GM13977 (cell line): ENCODE measurements at regions not wholly inside any gene's neighbourhood (a gene's known extent, or its start where the extent isn't known, plus 50 kb on each side); places are given as distances from the start of the nearest gene placed in this dataset.

ENCODE experiments used
- DNase-seq: peaks from one replicate; pipeline ENCODE4 v3.0.0; 2012; ENCODE audit warnings: low spot score
- in situ Hi-C: fragments of 300-500 bp; cut with MboI; formaldehyde crosslinking; loops from one replicate; pipeline ENCODE4 v1.12.0; 2022; ENCODE audit warnings: low sequenced_read_pairs, low pct_unique_long_range_greater_than_20kb, mixed read lengths, inconsistent platforms; ENCODE audit not compliant: unreplicated experiment
- TF ChIP-seq, protein P1 (sequence below): IDR thresholded peaks from 2 replicates; pipeline ENCODE4 v1.5.1; 2012; ENCODE audit warnings: mild to moderate bottlenecking, control low read depth; ENCODE audit not compliant: insufficient read depth; ENCODE audit errors: extremely low read depth, missing control alignments

DNA sequence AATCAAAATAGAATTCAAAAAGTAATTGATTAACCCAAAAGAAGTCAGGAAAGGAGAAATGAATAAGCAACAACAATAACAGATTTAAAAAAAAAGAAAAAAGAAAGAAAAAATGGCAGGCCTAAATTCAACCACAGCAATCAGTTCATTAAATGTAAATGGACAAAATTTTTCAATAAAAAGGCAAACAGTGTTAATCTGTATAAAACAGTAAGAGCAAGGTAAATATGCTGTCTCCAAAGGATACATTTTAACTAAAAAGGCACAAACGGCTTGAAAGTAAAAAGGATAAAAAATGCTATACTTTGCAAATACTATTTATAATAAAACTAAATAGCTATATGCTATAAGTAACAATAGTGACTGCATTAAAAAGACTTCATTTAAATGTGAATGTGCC, 582.0 kb downstream of the SPRY1 start:
- DNase-seq = no peak
- TF ChIP-seq, protein P1, sequence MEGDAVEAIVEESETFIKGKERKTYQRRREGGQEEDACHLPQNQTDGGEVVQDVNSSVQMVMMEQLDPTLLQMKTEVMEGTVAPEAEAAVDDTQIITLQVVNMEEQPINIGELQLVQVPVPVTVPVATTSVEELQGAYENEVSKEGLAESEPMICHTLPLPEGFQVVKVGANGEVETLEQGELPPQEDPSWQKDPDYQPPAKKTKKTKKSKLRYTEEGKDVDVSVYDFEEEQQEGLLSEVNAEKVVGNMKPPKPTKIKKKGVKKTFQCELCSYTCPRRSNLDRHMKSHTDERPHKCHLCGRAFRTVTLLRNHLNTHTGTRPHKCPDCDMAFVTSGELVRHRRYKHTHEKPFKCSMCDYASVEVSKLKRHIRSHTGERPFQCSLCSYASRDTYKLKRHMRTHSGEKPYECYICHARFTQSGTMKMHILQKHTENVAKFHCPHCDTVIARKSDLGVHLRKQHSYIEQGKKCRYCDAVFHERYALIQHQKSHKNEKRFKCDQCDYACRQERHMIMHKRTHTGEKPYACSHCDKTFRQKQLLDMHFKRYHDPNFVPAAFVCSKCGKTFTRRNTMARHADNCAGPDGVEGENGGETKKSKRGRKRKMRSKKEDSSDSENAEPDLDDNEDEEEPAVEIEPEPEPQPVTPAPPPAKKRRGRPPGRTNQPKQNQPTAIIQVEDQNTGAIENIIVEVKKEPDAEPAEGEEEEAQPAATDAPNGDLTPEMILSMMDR = no peak
- in situ Hi-C loops = no loop called here

DNA sequence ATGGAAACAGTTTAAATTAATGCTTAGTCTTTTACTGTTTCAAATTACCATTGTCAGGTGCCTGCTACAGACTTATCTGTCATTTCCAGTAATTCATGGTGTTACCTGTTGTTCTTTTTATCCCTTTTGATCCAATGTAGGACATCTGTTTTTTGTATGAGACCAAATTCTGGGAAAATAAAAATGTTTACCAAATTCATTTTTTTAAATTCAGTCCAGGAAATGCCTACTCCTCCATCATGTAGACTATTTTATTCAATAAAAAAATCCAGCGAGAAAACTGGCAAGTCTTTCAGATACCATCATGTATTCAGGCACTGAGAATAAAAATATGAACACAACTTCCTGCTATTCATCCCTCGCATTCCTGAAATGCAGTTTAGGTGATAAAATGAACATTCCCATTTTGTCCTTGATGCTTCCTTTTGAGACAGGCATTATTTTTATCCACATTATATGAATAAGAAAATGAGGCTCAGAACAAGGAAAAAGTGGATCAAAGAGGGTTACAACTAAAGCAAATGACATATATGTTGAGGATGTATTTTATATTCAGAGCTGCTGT, 584.2 kb downstream of the SPRY1 start:
- DNase-seq = no peak
- TF ChIP-seq, protein P1 = no peak

GRCh38 chr4:123984886-123985285, 588.3 kb downstream of the SPRY1 start:
- no peak for DNase-seq
- in situ Hi-C loops = no loop called here
- TF ChIP-seq, protein P1 = no peak

More for the DNA sequence above, 584.2 kb downstream of the SPRY1 start:
- in situ Hi-C loops = no loop called here

GRCh38 chr4:123986268-123986798, 589.7 kb downstream of the SPRY1 start:
- in situ Hi-C loops = no loop called here
- DNase-seq = no peak
- TF ChIP-seq, protein P1 = no peak

DNA sequence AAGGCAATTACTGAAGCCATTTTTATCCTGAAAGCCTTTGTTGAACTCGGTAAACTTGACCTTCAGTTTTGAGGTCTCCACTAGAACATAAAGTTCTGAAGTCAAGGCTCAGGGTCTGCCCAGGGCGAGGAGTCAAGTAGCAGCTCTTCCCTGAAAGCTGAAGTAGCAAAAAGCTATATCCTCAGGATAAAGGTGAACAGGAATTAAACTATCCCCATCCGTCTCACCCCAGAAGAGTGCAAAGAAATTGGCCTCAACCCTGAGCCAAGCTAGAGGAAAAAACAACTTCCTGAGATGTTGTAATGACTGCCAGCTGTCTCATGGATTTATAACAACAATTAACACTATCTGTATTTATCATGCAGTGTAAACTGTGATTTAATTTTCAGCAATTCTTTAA, 590.8 kb downstream of the SPRY1 start:
- TF ChIP-seq, protein P1 = no peak
- in situ Hi-C loops = no loop called here
- DNase-seq = no peak

DNA sequence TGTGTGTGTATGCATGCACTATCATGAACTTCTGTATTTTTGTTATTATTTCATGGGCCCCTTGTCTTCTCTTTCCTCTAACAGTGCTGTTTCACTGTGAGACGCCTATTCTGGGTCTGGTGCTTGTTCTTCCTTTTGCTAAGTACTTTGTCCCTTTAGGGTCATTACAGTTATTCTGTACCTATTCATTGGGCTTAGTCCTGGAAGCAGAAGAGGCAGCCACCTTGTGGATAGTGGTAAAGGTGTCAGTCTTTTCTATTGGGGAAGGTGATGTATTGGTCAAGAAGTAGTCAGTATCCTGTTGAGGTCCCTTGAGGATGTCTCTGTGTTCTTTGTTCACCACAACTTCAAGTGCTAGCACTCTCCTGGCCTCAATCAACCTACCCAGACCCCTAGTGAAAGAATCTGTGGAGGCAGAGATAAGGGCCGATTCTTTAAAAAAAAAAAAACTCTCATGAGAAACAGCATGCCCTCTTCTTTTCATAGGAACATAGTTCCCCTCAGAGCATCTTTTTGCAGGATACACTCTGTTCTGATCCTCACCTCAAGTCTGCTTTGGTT, 593.8 kb downstream of the SPRY1 start:
- in situ Hi-C loops = no loop called here
- TF ChIP-seq, protein P1 = no peak
- no peak for DNase-seq

DNA sequence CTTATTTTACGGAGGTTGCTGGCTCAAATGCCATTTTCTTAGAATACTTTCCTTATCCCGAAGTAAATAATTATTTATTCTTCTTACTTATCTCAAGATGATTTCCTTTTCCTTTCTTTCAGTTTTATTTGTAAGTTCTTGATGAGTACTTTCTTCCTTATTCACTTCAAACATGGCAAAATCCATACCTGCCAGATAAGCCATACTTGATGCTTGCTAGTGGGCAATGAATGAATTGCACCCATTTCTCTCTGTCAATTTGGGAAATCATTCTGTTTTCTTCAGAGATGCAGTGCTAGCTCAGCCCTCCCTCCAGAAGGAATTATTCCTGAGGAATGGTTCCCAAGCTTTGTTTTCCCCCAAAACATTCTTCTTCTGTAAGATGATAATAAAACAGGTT, 598.3 kb downstream of the SPRY1 start:
- TF ChIP-seq, protein P1 = no peak
- DNase-seq = no peak
- in situ Hi-C loops = no loop called here
